22Rv1 (cell line): ENCODE measurements at regions not wholly inside any gene's neighbourhood (a gene's known extent, or its start where the extent isn't known, plus 50 kb on each side); places are given as distances from the start of the nearest gene placed in this dataset.

Source experiments
- CTCF ChIP-seq: fragments of 450-650 bp; IDR thresholded peaks from 2 replicates; pipeline ENCODE4 v1.5.1; 2017; ENCODE audit warnings: mild to moderate bottlenecking
- ZFX ChIP-seq: fragments of 450-650 bp; IDR thresholded peaks from 2 replicates; pipeline ENCODE4 v1.6.1; 2017; ENCODE audit warnings: antibody characterized with exemption, borderline replicate concordance

GRCh38 chr20:11145616-11146015 lies 471.8 kb upstream of the JAG1 start:
- TF ChIP-seq CTCF (no peak), ZFX (no peak)
